Activated CD4-positive, CD25-positive, alpha-beta regulatory T cell treated with anti-CD3 and anti-CD28 coated beads, Interleukin-2, amount 50 U/mL, for 72 hours (primary cell): ENCODE measurements at regions not wholly inside any gene's neighbourhood (a gene's known extent, or its start where the extent isn't known, plus 50 kb on each side); places are given as distances from the start of the nearest gene placed in this dataset.
"Not testable (repeated sequence)": the region's sequence is repeated elsewhere in the genome, so short reads cannot be mapped to it uniquely, and the experiment has no call there.

ENCODE experiments used
- DNase-seq: peaks from one replicate; pipeline ENCODE4 v3.0.0; 2021

- DNase-seq: no peak
Measured at GRCh38 chr14:86430853-86431252, 900.9 kb downstream of the FLRT2 start.

DNA sequence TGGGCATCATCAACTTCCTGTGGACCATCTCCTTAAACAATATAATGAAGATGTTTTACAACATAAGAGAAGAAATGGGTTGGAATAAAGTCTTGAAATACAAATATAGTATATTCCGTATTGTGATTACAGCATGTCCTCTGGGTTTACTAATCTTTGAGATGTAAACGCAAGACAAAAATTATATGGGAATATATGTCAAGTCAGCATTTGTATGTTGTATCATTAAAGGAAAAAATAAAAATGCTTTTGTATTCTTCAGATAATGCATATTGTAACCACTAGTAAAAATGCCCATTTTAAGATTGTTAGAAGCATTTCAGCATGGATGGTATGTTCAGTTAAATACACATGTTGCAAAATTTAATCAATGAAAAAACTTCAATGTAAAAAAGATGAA lies 893.3 kb downstream of the FLRT2 start:
- DNase-seq: no peak

DNA sequence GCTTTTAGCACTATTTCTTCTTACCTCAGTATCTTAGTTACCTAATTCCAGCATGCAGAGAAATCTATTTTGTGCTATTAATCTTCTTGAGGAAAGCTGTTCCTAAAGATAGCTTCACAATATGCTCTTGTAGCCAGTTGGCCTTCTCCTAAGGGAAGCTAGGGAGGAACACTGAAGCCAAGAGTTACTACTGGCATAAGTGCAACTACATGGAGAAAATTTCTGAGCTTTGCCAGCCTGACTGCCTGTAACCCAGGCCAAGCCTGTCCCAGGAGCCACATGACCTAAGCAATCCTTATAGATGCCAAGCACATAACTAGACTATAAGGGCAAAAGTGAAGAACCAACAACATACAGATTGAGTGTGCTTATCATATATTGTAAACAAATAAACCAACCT lies 890.2 kb downstream of the FLRT2 start:
- no peak for DNase-seq

- no peak for DNase-seq
Measured at GRCh38 chr14:86414146-86414545, 884.2 kb downstream of the FLRT2 start.

GRCh38 chr14:86404989-86405649 lies 875.2 kb downstream of the FLRT2 start:
- DNase-seq: no peak

- DNase-seq: no peak
Measured at GRCh38 chr14:86404425-86404824, 874.5 kb downstream of the FLRT2 start.

- DNase-seq: no peak
Measured at GRCh38 chr14:86402545-86402944, 872.6 kb downstream of the FLRT2 start.

GRCh38 chr14:86391085-86391484 lies 861.1 kb downstream of the FLRT2 start:
- no peak for DNase-seq

GRCh38 chr14:86388216-86388615 lies 858.3 kb downstream of the FLRT2 start:
- no peak for DNase-seq

DNA sequence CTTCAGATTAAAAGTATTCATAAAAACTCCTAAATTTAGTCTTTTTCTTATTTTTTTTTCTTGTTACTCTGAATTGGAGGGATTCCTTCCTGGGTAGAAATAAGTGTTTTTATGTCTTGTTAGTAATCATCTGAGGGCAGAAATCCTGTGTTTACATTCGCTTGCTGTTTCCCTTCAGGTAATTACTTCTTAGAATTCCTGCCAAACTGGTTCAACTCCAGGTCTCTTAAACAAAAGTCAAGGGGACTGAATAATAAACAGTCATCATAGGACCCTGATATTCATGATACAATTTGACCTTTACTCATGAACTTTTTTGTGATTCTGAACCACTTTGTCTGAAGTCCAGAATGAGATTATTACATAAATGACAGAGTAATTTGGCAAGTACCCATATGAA lies 843.9 kb downstream of the FLRT2 start:
- DNase-seq: no peak

DNA sequence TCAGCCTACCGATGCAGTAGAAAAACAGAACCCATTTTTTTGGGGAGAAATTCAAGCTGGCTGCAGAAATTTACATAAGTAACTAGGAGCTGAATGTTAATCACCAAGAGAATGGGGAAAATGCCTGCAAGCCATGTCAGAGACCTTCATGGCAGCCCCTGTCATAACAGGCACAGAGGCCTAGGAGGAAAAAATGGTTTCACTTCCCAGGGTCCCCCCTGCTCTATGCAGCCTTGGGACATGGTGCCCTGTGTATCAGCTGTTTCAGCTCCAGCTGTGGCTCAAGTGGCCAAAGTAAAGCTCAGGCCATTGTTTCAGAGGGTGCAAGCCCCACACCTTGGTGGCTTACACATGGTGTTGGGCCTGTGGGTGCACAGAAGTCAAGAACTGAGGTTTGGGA lies 842.5 kb downstream of the FLRT2 start:
- no peak for DNase-seq

- no peak for DNase-seq
Measured at GRCh38 chr14:86364634-86365033, 834.7 kb downstream of the FLRT2 start.

DNA sequence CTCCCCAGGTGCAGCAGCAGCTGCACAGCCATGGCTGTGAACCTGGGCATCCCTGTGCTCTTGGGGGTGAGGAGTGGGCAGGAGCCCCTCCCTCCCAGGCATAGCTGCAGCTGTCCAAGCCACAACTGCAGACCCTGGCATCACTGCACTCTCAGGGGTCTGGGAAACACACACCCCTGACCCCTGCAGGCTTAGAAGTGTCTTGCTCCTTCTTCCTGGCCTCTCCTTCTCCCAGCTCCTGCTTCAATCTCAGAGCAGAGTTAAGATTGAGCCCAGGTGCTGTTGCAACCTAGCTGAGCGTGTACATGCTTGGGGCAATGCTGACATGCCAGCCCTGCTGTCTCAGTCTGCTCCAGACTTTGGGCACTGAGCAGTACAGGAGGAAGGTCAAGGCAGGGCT lies 833.6 kb downstream of the FLRT2 start:
- DNase-seq: no peak

GRCh38 chr14:86363047-86363446 lies 833.1 kb downstream of the FLRT2 start:
- DNase-seq: no peak

- DNase-seq: no peak
Measured at GRCh38 chr14:86357876-86358275, 827.9 kb downstream of the FLRT2 start.

- DNase-seq: no peak
Measured at GRCh38 chr14:86357119-86357518, 827.2 kb downstream of the FLRT2 start.

DNA sequence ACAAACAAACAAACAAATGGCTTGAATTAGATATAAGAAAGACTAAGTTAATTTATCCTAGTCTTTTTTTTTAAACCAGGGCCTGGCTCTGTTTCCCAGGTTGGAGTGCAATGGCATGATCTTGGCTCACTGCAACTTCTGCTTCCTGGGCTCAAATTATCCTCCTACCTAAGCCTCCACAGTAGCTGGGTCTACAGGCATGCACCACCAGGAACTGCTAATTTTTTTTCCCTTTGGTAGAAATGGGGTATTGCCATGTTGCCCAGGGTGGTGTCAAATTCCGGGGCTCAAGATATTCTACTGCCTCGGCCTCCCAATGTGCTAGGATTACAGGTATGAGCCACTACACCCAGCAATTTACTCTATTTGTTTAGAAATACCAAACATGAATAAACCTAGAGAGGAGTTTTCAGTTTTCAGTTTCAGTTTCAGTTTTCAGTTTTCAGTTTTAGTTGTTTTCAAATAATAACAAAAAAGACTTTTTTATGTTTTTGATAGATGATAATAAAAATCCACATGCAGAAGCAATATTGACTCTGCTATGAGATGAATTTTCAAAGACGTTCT lies 817.0 kb downstream of the FLRT2 start:
- no peak for DNase-seq

DNA sequence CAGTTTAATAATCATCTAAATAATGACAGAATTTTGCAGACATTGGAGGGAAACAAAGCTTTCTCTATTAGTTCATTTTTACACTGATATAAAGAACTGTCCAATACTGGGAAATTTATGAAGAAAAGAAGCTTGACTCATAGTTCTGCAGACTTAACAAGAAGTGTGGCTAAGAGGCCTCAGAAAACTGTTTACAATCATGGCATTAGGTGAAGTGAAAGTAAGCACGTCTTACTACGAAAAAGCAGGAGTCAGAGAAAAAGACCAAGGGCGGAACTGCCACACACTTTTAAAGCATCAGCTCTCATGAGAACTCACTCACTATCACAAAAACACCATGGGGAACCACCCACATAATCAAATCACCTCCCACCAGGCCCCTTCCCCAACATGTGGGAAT lies 804.4 kb downstream of the FLRT2 start:
- no peak for DNase-seq

DNA sequence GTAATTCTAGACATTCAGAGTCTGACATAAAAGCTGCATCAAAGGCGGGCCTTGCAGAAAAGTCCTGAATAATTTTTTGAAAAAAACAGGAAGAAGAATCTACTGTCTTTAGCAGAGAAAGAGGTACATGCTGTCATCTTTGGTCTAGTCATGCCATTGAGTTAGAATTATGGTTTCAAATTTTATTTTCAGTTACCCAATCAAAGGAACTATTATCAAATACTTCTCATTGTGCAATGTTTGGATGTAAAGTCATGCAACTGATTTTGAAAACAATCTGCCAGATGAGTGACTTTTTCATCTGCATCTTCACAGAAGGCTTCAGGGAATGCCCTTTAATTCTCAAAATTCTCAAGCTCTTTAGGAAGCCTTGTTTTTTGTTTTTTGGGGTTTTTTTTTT lies 803.5 kb downstream of the FLRT2 start:
- no peak for DNase-seq

DNA sequence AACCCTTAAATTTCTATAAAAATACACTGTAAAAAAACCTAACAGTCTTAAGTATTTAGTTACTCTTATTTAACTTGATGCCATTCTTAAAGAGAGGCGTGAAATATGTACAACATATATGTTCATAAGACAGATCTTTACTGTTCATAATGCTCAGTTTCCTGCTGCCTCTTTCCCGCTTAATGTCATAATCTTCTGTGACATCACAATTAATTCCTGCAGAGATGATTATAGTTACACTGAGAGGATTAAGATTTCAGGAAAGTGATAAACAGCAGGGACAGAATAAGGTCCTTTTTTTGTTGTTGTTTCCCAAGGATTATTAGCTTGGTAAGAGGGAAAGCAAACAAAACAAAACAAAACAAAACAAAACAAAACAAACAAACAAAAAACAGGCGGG lies 801.4 kb downstream of the FLRT2 start:
- no peak for DNase-seq

- no peak for DNase-seq
Measured at GRCh38 chr14:86321151-86321550, 791.2 kb downstream of the FLRT2 start.

GRCh38 chr14:86312154-86312665 lies 782.3 kb downstream of the FLRT2 start:
- not testable (repeated sequence) for DNase-seq

DNA sequence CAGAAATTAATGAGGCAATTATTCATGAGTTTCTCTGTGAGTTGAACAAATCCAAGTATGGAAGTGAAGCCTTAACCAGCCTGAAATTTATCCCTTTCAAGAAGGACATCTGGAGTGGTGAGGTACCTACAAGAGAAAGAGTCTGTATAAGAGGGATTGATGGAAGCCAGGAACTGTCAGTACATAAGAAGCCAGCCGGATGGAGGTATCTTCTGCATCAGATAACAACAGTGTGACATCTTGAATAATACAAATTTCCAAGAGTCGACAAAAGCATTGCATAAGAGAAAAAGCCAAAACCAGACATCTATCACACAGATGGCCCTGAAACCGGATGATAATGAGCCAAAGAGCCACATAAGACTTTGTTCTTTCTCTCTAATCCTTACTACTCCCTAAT lies 781.2 kb downstream of the FLRT2 start:
- no peak for DNase-seq

DNA sequence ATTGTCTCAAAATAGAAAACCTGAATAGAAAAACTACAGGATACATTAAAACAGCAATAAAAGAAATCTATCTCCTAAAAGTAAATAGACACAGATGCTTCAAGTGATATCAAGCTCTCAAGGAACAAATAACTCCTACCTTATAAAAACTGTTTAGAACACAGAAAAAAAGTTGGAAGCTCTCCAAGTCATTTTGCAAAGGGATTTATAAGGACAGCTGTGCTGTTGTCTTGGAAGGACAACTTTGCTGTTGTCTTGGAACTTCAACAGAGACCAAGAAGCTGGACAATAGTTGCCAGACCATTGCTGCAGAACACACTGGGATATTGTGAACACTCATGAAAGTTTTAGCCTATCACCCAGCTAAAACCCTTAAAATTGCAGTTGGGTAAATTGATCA lies 780.7 kb downstream of the FLRT2 start:
- no peak for DNase-seq

DNA sequence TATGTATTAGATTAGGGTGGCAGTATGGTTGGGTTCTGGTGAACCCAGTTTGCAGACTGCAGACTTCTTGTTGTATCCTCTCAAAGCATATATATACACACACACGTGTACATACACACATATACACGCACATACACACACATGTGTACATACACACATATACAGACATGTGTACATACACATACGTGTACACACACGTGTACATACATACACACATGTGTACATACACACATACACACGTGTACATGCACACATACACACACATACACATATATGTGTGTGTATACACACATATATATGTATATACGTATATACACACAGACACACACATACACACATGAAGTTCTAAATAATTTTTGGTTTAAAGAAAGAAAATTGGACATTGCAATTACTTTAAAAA lies 780.2 kb downstream of the FLRT2 start:
- no peak for DNase-seq
